ENCODE measurements at regions not wholly inside any gene's neighbourhood (a gene's known extent, or its start where the extent isn't known, plus 50 kb on each side); places are given as distances from the start of the nearest gene placed in this dataset.

GRCh38 chr6:12369781-12370262 is 79.7 kb downstream of the EDN1 start:
- H3K4me3 ChIP-seq = no peak overlapping the region
- TF ChIP-seq POLR2AphosphoS5 (IDR thresholded peaks at IDR 0.05) = peak in 1 of 3 donors; percentile 41
- TF ChIP-seq POLR2A (IDR thresholded peaks at IDR 0.05) = no peak
- TF ChIP-seq CTCF (IDR thresholded peaks at IDR 0.05 in 8 of 11, conservative IDR thresholded peaks at IDR 0.05 in 3 of 11) = peak in 6 of 11 experiments; percentile 10 to 35 (median 22)
- intact Hi-C loops (cut with DNase I; ENCODE audit: low total_unique reads) = no loop called here
- peaks cover 0 to 22% (median 5%) of the 10 kb centered on the region in 6 donors for H3K4me1 ChIP-seq
- no peaks in the 10 kb centered on the region for H3K9me3 ChIP-seq
- DNase-seq = peak; percentile 78
- no peaks in the 10 kb centered on the region for H3K27me3 ChIP-seq (replicated peaks in 1 of 7)
- H3K27ac ChIP-seq = peak overlapping the region in 3 of 8 donors; percentile 63 to 74 (median 65)
- WGBS, 5 donors = 44 to 58% (median 54%) methylated on average over 11 of the region's 11 CpGs
- H3K36me3 ChIP-seq = no peaks in the 10 kb centered on the region

DNA sequence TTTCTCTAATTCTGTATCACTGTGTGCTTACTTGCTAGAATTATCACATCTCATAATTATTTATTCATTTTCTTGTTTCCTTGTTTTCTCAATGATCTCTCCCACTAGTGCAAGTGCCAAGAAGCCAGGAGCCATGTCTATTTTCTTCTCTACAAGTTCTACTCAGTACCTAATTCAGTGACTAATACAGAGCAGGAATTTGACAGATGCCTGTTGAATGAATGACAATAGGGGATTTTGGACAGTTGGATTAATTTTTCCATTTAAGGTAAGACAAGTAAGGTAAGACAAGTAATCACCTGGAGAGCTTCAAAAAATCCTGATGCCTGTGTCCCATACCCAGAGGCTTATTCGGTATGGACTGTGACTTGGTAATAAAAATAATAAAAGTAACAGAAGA is 81.0 kb downstream of the EDN1 start:
- Histone ChIP-seq H3K4me3 (no peak overlapping the region), H3K36me3 (no peaks in the 10 kb centered on the region), H3K27ac (peak overlapping the region in 2 of 8 donors; percentile 4 to 74), H3K27me3 (replicated peaks in 1 of 7) (no peaks in the 10 kb centered on the region), H3K4me1 (peaks cover 0 to 18% (median 2%) of the 10 kb centered on the region in 6 donors), H3K9me3 (no peaks in the 10 kb centered on the region)
- TF ChIP-seq POLR2AphosphoS5 (IDR thresholded peaks at IDR 0.05) (no peak), POLR2A (IDR thresholded peaks at IDR 0.05) (no peak), CTCF (IDR thresholded peaks at IDR 0.05 in 8 of 11, conservative IDR thresholded peaks at IDR 0.05 in 3 of 11) (no peak)
- no peak for DNase-seq
- intact Hi-C loops (cut with DNase I; ENCODE audit: low total_unique reads) = no loop called here
- 94 to 100% (median 97%) methylated on average over 1 of the region's 1 CpG for WGBS, 5 donors

DNA sequence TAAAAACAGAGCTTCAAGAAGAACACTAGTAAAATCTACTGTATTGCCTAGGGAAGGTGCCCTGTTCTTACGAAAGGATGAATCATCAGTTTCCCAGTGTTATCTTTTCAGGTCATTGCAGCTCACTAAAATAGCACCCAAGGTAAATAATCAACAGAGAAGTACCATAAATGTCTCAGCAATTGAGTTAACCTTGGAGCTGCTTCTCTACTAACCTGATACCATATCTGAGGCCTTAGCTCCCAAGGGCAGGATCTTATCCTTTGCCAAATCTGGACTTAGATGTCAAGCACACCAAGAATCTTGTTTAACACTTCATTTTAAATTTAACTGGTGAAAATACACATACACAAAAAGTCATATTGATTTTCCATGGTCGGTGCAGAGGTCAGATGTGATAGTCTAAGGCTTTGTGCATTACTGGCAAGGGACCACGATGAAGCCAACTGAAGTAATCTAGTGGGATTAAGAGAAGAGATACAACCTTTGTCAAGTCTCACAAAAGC is 81.5 kb downstream of the EDN1 start:
- Histone ChIP-seq H3K36me3 (no peaks in the 10 kb centered on the region), H3K4me1 (peaks cover 0 to 18% (median 2%) of the 10 kb centered on the region in 6 donors), H3K9me3 (no peaks in the 10 kb centered on the region), H3K4me3 (no peak overlapping the region), H3K27me3 (replicated peaks in 1 of 7) (no peaks in the 10 kb centered on the region), H3K27ac (peak overlapping the region in 2 of 8 donors; percentile 4 to 74)
- DNase-seq = no peak
- WGBS, 5 donors = 77 to 90% (median 89%) methylated on average over 3 of the region's 3 CpGs
- TF ChIP-seq POLR2A (IDR thresholded peaks at IDR 0.05) = no peak
- TF ChIP-seq CTCF (IDR thresholded peaks at IDR 0.05 in 8 of 11, conservative IDR thresholded peaks at IDR 0.05 in 3 of 11) = no peak
- TF ChIP-seq POLR2AphosphoS5 (IDR thresholded peaks at IDR 0.05) = no peak
- intact Hi-C loops (cut with DNase I; ENCODE audit: low total_unique reads) = no loop called here

DNA sequence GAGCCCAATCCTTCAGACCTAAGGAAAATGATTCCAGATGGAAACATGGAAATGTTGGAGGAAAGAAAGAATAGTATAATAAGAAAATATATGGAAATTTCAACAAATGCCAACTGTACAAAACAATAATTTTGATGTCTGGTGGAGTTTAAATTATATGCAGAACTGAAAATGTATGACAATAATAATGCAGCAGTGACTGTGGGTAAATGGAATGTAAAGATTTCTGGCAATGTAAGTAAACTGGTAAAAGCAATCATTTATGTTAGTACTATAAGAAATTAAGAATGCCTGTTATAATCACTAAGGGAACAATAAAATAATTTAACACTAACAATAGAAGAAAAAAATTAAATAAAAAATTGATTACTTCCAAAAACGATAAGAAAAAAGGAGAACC is 89.0 kb downstream of the EDN1 start:
- 78 to 92% (median 83%) methylated on average over 1 of the region's 1 CpG for WGBS, 5 donors
- H3K9me3 ChIP-seq = peaks cover 0 to 8% (median 0%) of the 10 kb centered on the region in 8 donors
- no peak for TF ChIP-seq POLR2AphosphoS5 (IDR thresholded peaks at IDR 0.05)
- TF ChIP-seq POLR2A (IDR thresholded peaks at IDR 0.05) = no peak
- no peak for TF ChIP-seq CTCF (IDR thresholded peaks at IDR 0.05 in 8 of 11, conservative IDR thresholded peaks at IDR 0.05 in 3 of 11)
- no peaks in the 10 kb centered on the region for H3K36me3 ChIP-seq
- intact Hi-C loops (cut with DNase I; ENCODE audit: low total_unique reads) = no loop called here
- no peak for DNase-seq
- no peak overlapping the region for H3K27ac ChIP-seq
- H3K4me3 ChIP-seq = no peak overlapping the region
- no peaks in the 10 kb centered on the region for H3K27me3 ChIP-seq (replicated peaks in 1 of 7)
- peaks cover 0 to 5% (median 0%) of the 10 kb centered on the region in 6 donors for H3K4me1 ChIP-seq

All from spleen (tissue), 11 donors.